Heart right ventricle (tissue), 16 donors: ENCODE measurements at regions not wholly inside any gene's neighbourhood (a gene's known extent, or its start where the extent isn't known, plus 50 kb on each side); places are given as distances from the start of the nearest gene placed in this dataset.

Experiments used
- ATAC-seq, 8 donors: fragments of 200-7000 bp; cut with Tn5 transposase; one replicate each; pipeline ENCODE4 v1.9.1; 2020; ENCODE audit warnings: mild to moderate bottlenecking in 8 of 8, moderate library complexity in 8 of 8, moderate number of reproducible peaks in 1 of 8
- DNase-seq, 2 donors: peaks; one replicate each; pipeline ENCODE4 v3.0.0-alpha.2; 2020
- H3K27ac ChIP-seq, 10 donors: fragments of 200-600 bp; sonication (generic) in 2 of 10; one replicate each; pipeline versions ENCODE4 v1.5.0 to v1.8.0; 2020 to 2022; ENCODE audit warnings: mild to moderate bottlenecking in 3 of 10
- H3K27me3 ChIP-seq, 7 donors: fragments of 200-600 bp; one replicate each; pipeline ENCODE4 v1.8.0; 2021 to 2022; ENCODE audit warnings: mild to moderate bottlenecking in 2 of 7
- H3K36me3 ChIP-seq, 9 donors: fragments of 200-600 bp; sonication (generic) in 1 of 9; one replicate each; pipeline versions ENCODE4 v1.5.0 to v1.8.0; 2020 to 2022; ENCODE audit warnings: mild to moderate bottlenecking in 2 of 9
- H3K4me1 ChIP-seq, 9 donors: fragments of 200-600 bp; sonication (generic) in 1 of 9; one replicate each; pipeline versions ENCODE4 v1.5.0 to v1.8.0; 2020 to 2022; ENCODE audit warnings: mild to moderate bottlenecking in 4 of 9
- H3K4me3 ChIP-seq, 10 donors: fragments of 200-600 bp; sonication (generic) in 2 of 10; one replicate each; pipeline versions ENCODE4 v1.5.0 to v1.8.0; 2020 to 2022; ENCODE audit warnings: mild to moderate bottlenecking in 7 of 10, moderate library complexity in 2 of 10
- H3K9me3 ChIP-seq, 11 donors: fragments of 200-600 bp in 10 of 11; sonication (generic) in 2 of 11; one replicate each; pipeline versions ENCODE4 v1.5.0 to v1.8.0; 2013 to 2022; ENCODE audit warnings: mild to moderate bottlenecking in 2 of 11, control low read depth in 1 of 11, moderate library complexity in 1 of 11
- CTCF ChIP-seq, 9 donors: fragments of 200-600 bp; sonication (generic) in 2 of 9; IDR thresholded peaks; one replicate each; pipeline versions ENCODE4 v1.5.0 to v1.8.0; 2021 to 2022; ENCODE audit warnings: antibody characterized with exemption in 9 of 9, mild to moderate bottlenecking in 5 of 9, moderate library complexity in 1 of 9
- WGBS, 2 donors: extraction: QIAGEN DNeasy Blood & Tissue Kit; methylation state at CpG; one replicate each; pipeline ENCODE4 v1.1.7; 2013; ENCODE audit warnings: inconsistent platforms in 1 of 2; 5-methylcytosine and 5-hydroxymethylcytosine counted together
- intact Hi-C, 10 donors: fragments of 100-400 bp; cut with DNase I; formaldehyde crosslinking; loops; one replicate each; pipeline versions ENCODE4 v1.11.1 to v1.14.2; 2022
- donor health status: Arrhythmogenic right ventricular cardiomyopathy.
- donor health status: ischemic (EF 13 %, LVEDD 7.1; RV severe dilation, severe dysfunction).
- donor health status: healthy with polysubstance abuse.
- donor health status: DM: no; HTN: yes; CAD: no.
- donor health status: DM: no; HTN: no; CAD: no.
- donor health status: ischemic (EF 25% LVEDD 6.9; RV normal size, moderate dysfunction).
- donor health status: ischemic (EF 25% LVEDD 5.7; RV mildly dilated, moderate dysfunction).
- donor health status: healthy.
- donor health status: DM: yes; HTN: yes; CAD: no.
- donor health status: Ischemic cardiomyopathy.
- donor health status: ischemic (EF 35%, LVEDD 5.7; RV mildly dilated, moderate dysfunction).
- donor health status: nonischemic (EF 11% LVEDD 7.7; RV severe dilation, severe dysfunction).
- donor health status: DM: yes; HTN: yes; CAD: no.
- donor health status: PGD.
- donor health status: ischemic (EF 29% LVEDD 5.4; RV normal size, mild dysfunction).
- donor health status: nonischemic (EF 23%, LVEDD 6.1; RV moderate dilation, normal function).

GRCh38 chr1:112048421-112048820, 59.0 kb upstream of the KCND3 start:
- TF ChIP-seq CTCF (IDR thresholded peaks at IDR 0.05): no peak
- no peaks in the 10 kb centered on the region for H3K36me3 ChIP-seq

GRCh38 chr1:112054510-112054909, 65.0 kb upstream of the KCND3 start:
- DNase-seq (peak in 1 of 2 donors; percentile 11), ATAC-seq (peak; percentile 37 to 82 (median 58))
- peaks cover 0 to 35% (median 18%) of the 10 kb centered on the region in 9 donors for H3K4me1 ChIP-seq
- WGBS, 2 donors: 78 to 87% methylated on average over 2 of the region's 2 CpGs
- no peaks in the 10 kb centered on the region for H3K27me3 ChIP-seq
- intact Hi-C loops: loop anchor here in 1 of 10 donors (10.0 kb wide), 1 partner anchor 90 kb away; no protein-coding TSS in a partner anchor
- H3K9me3 ChIP-seq: no peaks in the 10 kb centered on the region
- no peak for TF ChIP-seq CTCF (IDR thresholded peaks at IDR 0.05)
- no peak overlapping the region for H3K27ac ChIP-seq
- H3K4me3 ChIP-seq: no peak overlapping the region
- no peaks in the 10 kb centered on the region for H3K36me3 ChIP-seq

More at GRCh38 chr1:112048421-112048820, 59.0 kb upstream of the KCND3 start:
- 77 to 85% methylated on average over 1 of the region's 1 CpG for WGBS, 2 donors
- no peaks in the 10 kb centered on the region for H3K4me1 ChIP-seq
- ATAC-seq (no peak), DNase-seq (no peak)
- H3K27ac ChIP-seq: no peak overlapping the region
- no peak overlapping the region for H3K4me3 ChIP-seq
- H3K27me3 ChIP-seq: no peaks in the 10 kb centered on the region
- H3K9me3 ChIP-seq: no peaks in the 10 kb centered on the region
- intact Hi-C loops: no loop called here

- Histone ChIP-seq H3K27ac (peak overlapping the region in 8 of 10 donors; percentile 14 to 82 (median 60)), H3K36me3 (no peaks in the 10 kb centered on the region), H3K4me1 (peaks cover 0 to 35% (median 18%) of the 10 kb centered on the region in 9 donors), H3K4me3 (no peak overlapping the region), H3K9me3 (no peaks in the 10 kb centered on the region), H3K27me3 (no peaks in the 10 kb centered on the region)
- no peak for TF ChIP-seq CTCF (IDR thresholded peaks at IDR 0.05)
- WGBS, 2 donors: 34 to 50% methylated on average over 5 of the region's 5 CpGs
- DNase-seq: no peak
- intact Hi-C loops: loop anchor here in 2 of 10 donors (5.0 to 10.0 kb wide), 2 partner anchors 86 to 88 kb away; no protein-coding TSS in a partner anchor
- ATAC-seq: peak; percentile 46 to 93 (median 76)
These were observed 66.9 kb upstream of the KCND3 start for GRCh38 chr1:112056354-112056753.

- no peak for TF ChIP-seq CTCF (IDR thresholded peaks at IDR 0.05)
- ATAC-seq: peak in 2 of 8 donors; percentile 24 to 25
- 53 to 59% methylated on average over 5 of the region's 5 CpGs for WGBS, 2 donors
These were observed 68.3 kb upstream of the KCND3 start for GRCh38 chr1:112057736-112058135.

More at GRCh38 chr1:112057736-112058135, 68.3 kb upstream of the KCND3 start:
- Histone ChIP-seq H3K27ac (peak overlapping the region in 1 of 10 donors; percentile 19), H3K9me3 (no peaks in the 10 kb centered on the region), H3K36me3 (no peaks in the 10 kb centered on the region), H3K4me3 (no peak overlapping the region), H3K27me3 (no peaks in the 10 kb centered on the region), H3K4me1 (peaks cover 0 to 35% (median 18%) of the 10 kb centered on the region in 9 donors)
- peak in 1 of 2 donors; percentile 26 for DNase-seq
- intact Hi-C loops: loop anchor here in 2 of 10 donors (5.0 to 10.0 kb wide), 2 partner anchors 85 to 87 kb away; no protein-coding TSS in a partner anchor
